PC-3 (cell line): ENCODE measurements at regions not wholly inside any gene's neighbourhood (a gene's known extent, or its start where the extent isn't known, plus 50 kb on each side); places are given as distances from the start of the nearest gene placed in this dataset.

ENCODE experiments used
- ATAC-seq: fragments of 200-7000 bp; cut with Tn5 transposase; 2 replicates; pipeline ENCODE4 v1.9.1; 2020; ENCODE audit warnings: mild to moderate bottlenecking, moderate library complexity
- BruUV-seq: library from RNA; stranded (reverse); fragments of 400-500 nt; replicated peaks from 2 replicates; lab custom pipeline; 2021; lab: Mats Ljungman, UMichigan
- CTCF ChIA-PET: fragments of 300-600 bp; sonication (Branson Sonifier 250); formaldehyde crosslinking; loops from one replicate; lab custom pipeline; 2022; ENCODE audit warnings: antibody characterized with exemption; lab: Charles Lee
- POLR2A ChIA-PET: fragments of 300-600 bp; sonication (Branson Sonifier 250); formaldehyde crosslinking; loops from one replicate; lab custom pipeline; 2022; ENCODE audit warnings: antibody characterized with exemption; ENCODE audit not compliant: unreplicated experiment; lab: Charles Lee
- DNase-seq: peaks from one replicate; pipeline ENCODE4 v3.0.0-alpha.2; 2015
- H2AFZ ChIP-seq: fragments of 300-600 bp; sonication (generic); 2 replicates; pipeline ENCODE4 v1.6.0; 2016; ENCODE audit warnings: antibody characterized with exemption, low read length
- H3F3A ChIP-seq: fragments of 300-600 bp; sonication (generic); one replicate; pipeline ENCODE4 v1.6.0; 2017; ENCODE audit warnings: antibody characterized with exemption, low read length, control low read depth, mild to moderate bottlenecking; ENCODE audit not compliant: unreplicated experiment
- H3K27ac ChIP-seq: fragments of 300-600 bp; sonication (generic); 2 replicates; pipeline ENCODE4 v1.5.1; 2016; ENCODE audit warnings: mild to moderate bottlenecking, low read length
- H3K27me3 ChIP-seq: fragments of 300-600 bp; sonication (generic); 2 replicates; pipeline ENCODE4 v1.6.1; 2016; ENCODE audit warnings: low read length, mixed read lengths
- H3K36me3 ChIP-seq: fragments of 300-600 bp; sonication (generic); 2 replicates; pipeline ENCODE4 v1.6.1; 2016; ENCODE audit warnings: low read depth, mixed run types, low read length, mixed read lengths
- H3K4me1 ChIP-seq: fragments of 300-600 bp; sonication (generic); 2 replicates; pipeline ENCODE4 v1.5.1; 2016; ENCODE audit warnings: low read length; ENCODE audit not compliant: insufficient read depth
- H3K4me2 ChIP-seq: fragments of 300-600 bp; sonication (generic); 2 replicates; pipeline ENCODE4 v1.6.0; 2016; ENCODE audit warnings: low read length
- H3K4me3 ChIP-seq: fragments of 300-600 bp; sonication (generic); 2 replicates; pipeline ENCODE4 v1.5.1; 2016; ENCODE audit warnings: mild to moderate bottlenecking, low read length, mixed read lengths
- H3K79me2 ChIP-seq: fragments of 300-600 bp; sonication (generic); 2 replicates; pipeline ENCODE4 v1.6.1; 2017; ENCODE audit warnings: low read length, mixed read lengths
- H3K9ac ChIP-seq: fragments of 300-600 bp; sonication (generic); 2 replicates; pipeline ENCODE4 v1.6.0; 2016; ENCODE audit warnings: mild to moderate bottlenecking, low read length
- H3K9me2 ChIP-seq: fragments of 300-600 bp; sonication (generic); replicated peaks from 2 replicates; pipeline ENCODE4 v1.6.1; 2016; ENCODE audit warnings: mixed run types, low read length, mixed read lengths
- H3K9me3 ChIP-seq: fragments of 300-600 bp; sonication (generic); 2 replicates; pipeline ENCODE4 v1.6.1; 2016; ENCODE audit warnings: low read length, mixed read lengths
- H4K20me1 ChIP-seq: fragments of 300-600 bp; sonication (generic); 2 replicates; pipeline ENCODE4 v1.6.1; 2016; ENCODE audit warnings: low read length, mixed read lengths
- EZH2 ChIP-seq: fragments of 300-600 bp; sonication (generic); IDR thresholded peaks from one replicate; pipeline ENCODE4 v1.6.1; 2017; ENCODE audit warnings: antibody characterized with exemption, mild to moderate bottlenecking, low read length; ENCODE audit not compliant: unreplicated experiment
- EZH2phosphoT487 ChIP-seq: fragments of 300-600 bp; sonication (generic); IDR thresholded peaks from 2 replicates; pipeline ENCODE4 v1.6.1; 2018; ENCODE audit warnings: mild to moderate bottlenecking, antibody characterized with exemption, low read length, borderline replicate concordance
- intact Hi-C: fragments of 100-400 bp; cut with micrococcal nuclease; formaldehyde crosslinking; loops from 2 replicates; pipeline ENCODE4 v1.9.0; 2023
- TF ChIP-seq, protein P1 (sequence below): fragments of 300-600 bp; sonication (generic); conservative IDR thresholded peaks from 2 replicates; pipeline ENCODE4 v1.5.1; 2017; ENCODE audit warnings: antibody characterized with exemption, low read depth, mild to moderate bottlenecking, low read length

GRCh38 chr12:19833775-19834501 is 394.6 kb downstream of the AEBP2 start:
- Histone ChIP-seq H4K20me1 (no peaks in the 10 kb centered on the region), H3F3A (no peaks in the 10 kb centered on the region), H3K9ac (no peak overlapping the region), H3K4me1 (no peaks in the 10 kb centered on the region), H3K79me2 (no peaks in the 10 kb centered on the region), H2AFZ (no peak overlapping the region), H3K4me2 (no peak overlapping the region), H3K9me3 (no peaks in the 10 kb centered on the region), H3K4me3 (no peak overlapping the region), H3K36me3 (no peaks in the 10 kb centered on the region), H3K27me3 (no peaks in the 10 kb centered on the region), H3K27ac (no peak overlapping the region), H3K9me2 (no peaks in the 10 kb centered on the region)
- BruUV-seq, result no TSS peak
- DNase-seq (peak; percentile 32), ATAC-seq (no peak)
- TF ChIP-seq, protein P1, sequence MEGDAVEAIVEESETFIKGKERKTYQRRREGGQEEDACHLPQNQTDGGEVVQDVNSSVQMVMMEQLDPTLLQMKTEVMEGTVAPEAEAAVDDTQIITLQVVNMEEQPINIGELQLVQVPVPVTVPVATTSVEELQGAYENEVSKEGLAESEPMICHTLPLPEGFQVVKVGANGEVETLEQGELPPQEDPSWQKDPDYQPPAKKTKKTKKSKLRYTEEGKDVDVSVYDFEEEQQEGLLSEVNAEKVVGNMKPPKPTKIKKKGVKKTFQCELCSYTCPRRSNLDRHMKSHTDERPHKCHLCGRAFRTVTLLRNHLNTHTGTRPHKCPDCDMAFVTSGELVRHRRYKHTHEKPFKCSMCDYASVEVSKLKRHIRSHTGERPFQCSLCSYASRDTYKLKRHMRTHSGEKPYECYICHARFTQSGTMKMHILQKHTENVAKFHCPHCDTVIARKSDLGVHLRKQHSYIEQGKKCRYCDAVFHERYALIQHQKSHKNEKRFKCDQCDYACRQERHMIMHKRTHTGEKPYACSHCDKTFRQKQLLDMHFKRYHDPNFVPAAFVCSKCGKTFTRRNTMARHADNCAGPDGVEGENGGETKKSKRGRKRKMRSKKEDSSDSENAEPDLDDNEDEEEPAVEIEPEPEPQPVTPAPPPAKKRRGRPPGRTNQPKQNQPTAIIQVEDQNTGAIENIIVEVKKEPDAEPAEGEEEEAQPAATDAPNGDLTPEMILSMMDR, result peak; percentile 28; the same call in 1 of the 2 replicates
- TF ChIP-seq EZH2, result no peak
- intact Hi-C loops, result no loop called here
- ChIA-PET CTCF (no interaction called here), POLR2A (no interaction called here)

GRCh38 chr12:19834592-19834991 is 395.3 kb downstream of the AEBP2 start:
- H3K79me2 ChIP-seq, result no peaks in the 10 kb centered on the region
- DNase-seq (no peak), ATAC-seq (no peak)
- ChIA-PET POLR2A (no interaction called here), CTCF (no interaction called here)
- H3K4me1 ChIP-seq, result no peaks in the 10 kb centered on the region
- H3K9ac ChIP-seq, result no peak overlapping the region
- no peak overlapping the region for H3K4me2 ChIP-seq
- H3K36me3 ChIP-seq, result no peaks in the 10 kb centered on the region
- H3K27me3 ChIP-seq, result no peaks in the 10 kb centered on the region
- TF ChIP-seq EZH2phosphoT487 (no peak), EZH2 (no peak)
- TF ChIP-seq, protein P1, result no peak
- intact Hi-C loops, result no loop called here
- no peaks in the 10 kb centered on the region for H3K9me2 ChIP-seq
- no peaks in the 10 kb centered on the region for H4K20me1 ChIP-seq
- BruUV-seq, result no TSS peak
- no peaks in the 10 kb centered on the region for H3K9me3 ChIP-seq
- no peak overlapping the region for H3K4me3 ChIP-seq
- H3F3A ChIP-seq, result no peaks in the 10 kb centered on the region
- no peak overlapping the region for H3K27ac ChIP-seq
- H2AFZ ChIP-seq, result no peak overlapping the region

GRCh38 chr12:19836056-19836455 is 396.8 kb downstream of the AEBP2 start:
- POLR2A ChIA-PET, result no interaction called here
- no peaks in the 10 kb centered on the region for H3K79me2 ChIP-seq
- H4K20me1 ChIP-seq, result no peaks in the 10 kb centered on the region
- DNase-seq (no peak), ATAC-seq (no peak)
- H3K9me3 ChIP-seq, result no peaks in the 10 kb centered on the region
- no peak overlapping the region for H3K9ac ChIP-seq
- no peak for TF ChIP-seq EZH2phosphoT487
- TF ChIP-seq, protein P1, result no peak
- TF ChIP-seq EZH2, result no peak
- H3K4me1 ChIP-seq, result no peaks in the 10 kb centered on the region
- H3K4me3 ChIP-seq, result no peak overlapping the region
- H2AFZ ChIP-seq, result no peak overlapping the region
- CTCF ChIA-PET, result no interaction called here
- intact Hi-C loops, result no loop called here
- H3K36me3 ChIP-seq, result no peaks in the 10 kb centered on the region
- H3K9me2 ChIP-seq, result no peaks in the 10 kb centered on the region
- H3F3A ChIP-seq, result no peaks in the 10 kb centered on the region
- H3K27me3 ChIP-seq, result no peaks in the 10 kb centered on the region
- H3K4me2 ChIP-seq, result no peak overlapping the region
- BruUV-seq, result no TSS peak
- no peak overlapping the region for H3K27ac ChIP-seq
